Transverse colon (tissue), 4 donors: ENCODE measurements at regions not wholly inside any gene's neighbourhood (a gene's known extent, or its start where the extent isn't known, plus 50 kb on each side); places are given as distances from the start of the nearest gene placed in this dataset.

Experiments used
- EP300 ChIP-seq: sonication (generic); formaldehyde crosslinking; IDR thresholded peaks from one replicate; pipeline ENCODE4 v1.6.1; 2017; ENCODE audit warnings: antibody characterized with exemption, low read depth
- POLR2A ChIP-seq: fragments of 450-650 bp; IDR thresholded peaks from one replicate; pipeline ENCODE4 v1.6.1; 2016; ENCODE audit warnings: antibody characterized with exemption, mild to moderate bottlenecking, moderate library complexity
- POLR2AphosphoS5 ChIP-seq, 3 donors: sonication (generic); formaldehyde crosslinking; IDR thresholded peaks; one replicate each; pipeline ENCODE4 v1.6.1; 2016; ENCODE audit warnings: antibody characterized with exemption in 3 of 3
- TF ChIP-seq, protein P1 (sequence below), 5 experiments: fragments of 200-600 bp in 3 of 5; fragments of 450-650 bp in 2 of 5; sonication (generic) in 3 of 5; IDR thresholded peaks; 1 replicate in 2 of 5; 2 replicates in 3 of 5; pipeline ENCODE4 v1.5.1; 2016 to 2017; ENCODE audit warnings: antibody characterized with exemption in 5 of 5, inconsistent platforms in 3 of 5, mild to moderate bottlenecking in 2 of 5, moderate library complexity in 1 of 5

DNA sequence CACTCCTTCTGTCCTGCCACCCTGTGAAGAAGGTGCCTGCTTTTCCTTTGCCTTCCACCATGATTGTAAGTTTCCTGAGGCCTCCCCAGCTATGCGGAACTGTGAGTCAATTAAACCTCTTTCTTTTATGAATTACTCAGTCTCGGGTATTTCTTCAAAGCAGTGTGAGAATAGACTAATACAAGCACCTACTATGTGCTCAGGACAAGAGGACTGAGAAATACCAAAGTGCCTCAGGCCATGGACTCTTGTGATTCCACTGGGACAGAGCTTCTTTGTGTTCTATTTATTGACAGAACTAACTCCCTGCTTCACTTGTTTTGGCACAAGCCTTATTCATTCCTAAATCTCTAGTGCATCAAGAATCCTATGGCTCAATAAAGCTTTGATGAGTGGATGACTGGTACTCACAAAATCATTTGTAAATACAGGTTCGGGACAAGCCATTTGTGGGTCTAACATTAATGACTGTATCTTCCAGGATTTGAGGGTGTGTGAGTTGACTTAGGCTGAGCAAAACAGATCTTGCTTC, 204.2 kb downstream of the PDCD6IP start:
- no peak for TF ChIP-seq POLR2AphosphoS5 (IDR thresholded peaks at IDR 0.05)
- TF ChIP-seq, protein P1, sequence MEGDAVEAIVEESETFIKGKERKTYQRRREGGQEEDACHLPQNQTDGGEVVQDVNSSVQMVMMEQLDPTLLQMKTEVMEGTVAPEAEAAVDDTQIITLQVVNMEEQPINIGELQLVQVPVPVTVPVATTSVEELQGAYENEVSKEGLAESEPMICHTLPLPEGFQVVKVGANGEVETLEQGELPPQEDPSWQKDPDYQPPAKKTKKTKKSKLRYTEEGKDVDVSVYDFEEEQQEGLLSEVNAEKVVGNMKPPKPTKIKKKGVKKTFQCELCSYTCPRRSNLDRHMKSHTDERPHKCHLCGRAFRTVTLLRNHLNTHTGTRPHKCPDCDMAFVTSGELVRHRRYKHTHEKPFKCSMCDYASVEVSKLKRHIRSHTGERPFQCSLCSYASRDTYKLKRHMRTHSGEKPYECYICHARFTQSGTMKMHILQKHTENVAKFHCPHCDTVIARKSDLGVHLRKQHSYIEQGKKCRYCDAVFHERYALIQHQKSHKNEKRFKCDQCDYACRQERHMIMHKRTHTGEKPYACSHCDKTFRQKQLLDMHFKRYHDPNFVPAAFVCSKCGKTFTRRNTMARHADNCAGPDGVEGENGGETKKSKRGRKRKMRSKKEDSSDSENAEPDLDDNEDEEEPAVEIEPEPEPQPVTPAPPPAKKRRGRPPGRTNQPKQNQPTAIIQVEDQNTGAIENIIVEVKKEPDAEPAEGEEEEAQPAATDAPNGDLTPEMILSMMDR (IDR thresholded peaks at IDR 0.05), result no peak
- no peak for TF ChIP-seq EP300
- TF ChIP-seq POLR2A, result no peak
